NB4 (cell line): ENCODE measurements at regions not wholly inside any gene's neighbourhood (a gene's known extent, or its start where the extent isn't known, plus 50 kb on each side); places are given as distances from the start of the nearest gene placed in this dataset.

Source experiments
- MYC ChIP-seq: IDR thresholded peaks from 2 replicates; pipeline ENCODE4 v1.6.1; 2011; ENCODE audit warnings: low read depth, low read length
- TF ChIP-seq, protein P1 (sequence below): IDR thresholded peaks from one replicate; pipeline ENCODE4 v1.5.1; 2012; ENCODE audit warnings: low read depth, low read length

GRCh38 chr1:232557502-232558191, 72.3 kb downstream of the SIPA1L2 start:
- no peak for TF ChIP-seq MYC
- TF ChIP-seq, protein P1, sequence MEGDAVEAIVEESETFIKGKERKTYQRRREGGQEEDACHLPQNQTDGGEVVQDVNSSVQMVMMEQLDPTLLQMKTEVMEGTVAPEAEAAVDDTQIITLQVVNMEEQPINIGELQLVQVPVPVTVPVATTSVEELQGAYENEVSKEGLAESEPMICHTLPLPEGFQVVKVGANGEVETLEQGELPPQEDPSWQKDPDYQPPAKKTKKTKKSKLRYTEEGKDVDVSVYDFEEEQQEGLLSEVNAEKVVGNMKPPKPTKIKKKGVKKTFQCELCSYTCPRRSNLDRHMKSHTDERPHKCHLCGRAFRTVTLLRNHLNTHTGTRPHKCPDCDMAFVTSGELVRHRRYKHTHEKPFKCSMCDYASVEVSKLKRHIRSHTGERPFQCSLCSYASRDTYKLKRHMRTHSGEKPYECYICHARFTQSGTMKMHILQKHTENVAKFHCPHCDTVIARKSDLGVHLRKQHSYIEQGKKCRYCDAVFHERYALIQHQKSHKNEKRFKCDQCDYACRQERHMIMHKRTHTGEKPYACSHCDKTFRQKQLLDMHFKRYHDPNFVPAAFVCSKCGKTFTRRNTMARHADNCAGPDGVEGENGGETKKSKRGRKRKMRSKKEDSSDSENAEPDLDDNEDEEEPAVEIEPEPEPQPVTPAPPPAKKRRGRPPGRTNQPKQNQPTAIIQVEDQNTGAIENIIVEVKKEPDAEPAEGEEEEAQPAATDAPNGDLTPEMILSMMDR: no peak
